Duodenal mucosa (tissue), 2 donors: ENCODE measurements at regions not wholly inside any gene's neighbourhood (a gene's known extent, or its start where the extent isn't known, plus 50 kb on each side); places are given as distances from the start of the nearest gene placed in this dataset.

Source experiments
- H3K27ac ChIP-seq: one replicate; pipeline ENCODE4 v1.7.0; 2013; ENCODE audit warnings: low read depth, low read length
- H3K27me3 ChIP-seq, 2 donors: one replicate each; pipeline ENCODE4 v1.7.0; 2013; ENCODE audit warnings: low read length in 2 of 2, control low read depth in 1 of 2; ENCODE audit not compliant: insufficient read depth in 2 of 2, control insufficient read depth in 1 of 2
- H3K36me3 ChIP-seq, 2 donors: one replicate each; pipeline ENCODE4 v1.7.0; 2013; ENCODE audit warnings: low read length in 2 of 2, control low read depth in 1 of 2; ENCODE audit not compliant: insufficient read depth in 2 of 2, control insufficient read depth in 1 of 2
- H3K4me1 ChIP-seq, 2 donors: one replicate each; pipeline ENCODE4 v1.7.0; 2013; ENCODE audit warnings: low read length in 2 of 2, control low read depth in 1 of 2; ENCODE audit not compliant: insufficient read depth in 2 of 2, control insufficient read depth in 1 of 2
- H3K4me3 ChIP-seq, 2 donors: one replicate each; pipeline ENCODE4 v1.7.0; 2013; ENCODE audit warnings: low read length in 2 of 2, low read depth in 1 of 2
- H3K9ac ChIP-seq, 2 donors: one replicate each; pipeline ENCODE4 v1.7.0; 2013; ENCODE audit warnings: low read length in 2 of 2, low read depth in 1 of 2
- H3K9me3 ChIP-seq, 2 donors: one replicate each; pipeline ENCODE4 v1.7.0; 2013; ENCODE audit warnings: low read length in 2 of 2, control low read depth in 1 of 2; ENCODE audit not compliant: control insufficient read depth in 1 of 2

GRCh38 chr9:107405511-107405910 lies 84.1 kb downstream of the KLF4 start:
- Histone ChIP-seq H3K27ac (no peak overlapping the region), H3K36me3 (no peaks in the 10 kb centered on the region), H3K4me1 (no peaks in the 10 kb centered on the region), H3K9me3 (no peaks in the 10 kb centered on the region), H3K4me3 (no peak overlapping the region), H3K27me3 (peaks cover 0 to 4% of the 10 kb centered on the region in 2 donors), H3K9ac (no peak overlapping the region)

GRCh38 chr9:107404736-107405135 lies 84.8 kb downstream of the KLF4 start:
- Histone ChIP-seq H3K9me3 (no peaks in the 10 kb centered on the region), H3K4me3 (no peak overlapping the region), H3K27me3 (no peaks in the 10 kb centered on the region), H3K27ac (no peak overlapping the region), H3K9ac (no peak overlapping the region), H3K4me1 (no peaks in the 10 kb centered on the region), H3K36me3 (no peaks in the 10 kb centered on the region)

- Histone ChIP-seq H3K9ac (no peak overlapping the region), H3K4me3 (no peak overlapping the region), H3K27me3 (no peaks in the 10 kb centered on the region), H3K36me3 (no peaks in the 10 kb centered on the region), H3K4me1 (no peaks in the 10 kb centered on the region), H3K9me3 (no peaks in the 10 kb centered on the region), H3K27ac (no peak overlapping the region)
Observed at GRCh38 chr9:107404161-107404560, 85.4 kb downstream of the KLF4 start.

GRCh38 chr9:107397076-107398044 lies 92.2 kb downstream of the KLF4 start:
- Histone ChIP-seq H3K4me3 (no peak overlapping the region), H3K9ac (no peak overlapping the region), H3K4me1 (no peaks in the 10 kb centered on the region), H3K27me3 (peaks cover 0 to 2% of the 10 kb centered on the region in 2 donors), H3K36me3 (no peaks in the 10 kb centered on the region), H3K27ac (no peak overlapping the region), H3K9me3 (no peaks in the 10 kb centered on the region)

GRCh38 chr9:107394264-107394663 lies 95.3 kb downstream of the KLF4 start:
- H3K4me3 ChIP-seq = no peak overlapping the region
- no peaks in the 10 kb centered on the region for H3K9me3 ChIP-seq
- no peak overlapping the region for H3K9ac ChIP-seq
- peaks cover 6 to 12% of the 10 kb centered on the region in 2 donors for H3K4me1 ChIP-seq
- H3K36me3 ChIP-seq = no peaks in the 10 kb centered on the region
- no peak overlapping the region for H3K27ac ChIP-seq
- peaks cover 0 to 2% of the 10 kb centered on the region in 2 donors for H3K27me3 ChIP-seq

GRCh38 chr9:107390778-107391177 lies 98.8 kb downstream of the KLF4 start:
- Histone ChIP-seq H3K9me3 (no peaks in the 10 kb centered on the region), H3K4me3 (no peak overlapping the region), H3K9ac (no peak overlapping the region), H3K36me3 (no peaks in the 10 kb centered on the region), H3K4me1 (peaks cover 6 to 13% of the 10 kb centered on the region in 2 donors), H3K27ac (no peak overlapping the region), H3K27me3 (no peaks in the 10 kb centered on the region)

- Histone ChIP-seq H3K27me3 (no peaks in the 10 kb centered on the region), H3K4me1 (peaks cover 6 to 13% of the 10 kb centered on the region in 2 donors), H3K9ac (no peak overlapping the region), H3K4me3 (no peak overlapping the region), H3K9me3 (no peaks in the 10 kb centered on the region), H3K27ac (no peak overlapping the region), H3K36me3 (no peaks in the 10 kb centered on the region)
Observed at GRCh38 chr9:107390279-107390678, 99.3 kb downstream of the KLF4 start.

GRCh38 chr9:107389617-107390071 lies 99.9 kb downstream of the KLF4 start:
- Histone ChIP-seq H3K4me1 (peaks cover 6 to 13% of the 10 kb centered on the region in 2 donors), H3K27me3 (no peaks in the 10 kb centered on the region), H3K9me3 (no peaks in the 10 kb centered on the region), H3K36me3 (no peaks in the 10 kb centered on the region), H3K9ac (no peak overlapping the region), H3K4me3 (no peak overlapping the region), H3K27ac (no peak overlapping the region)

- H3K27ac ChIP-seq = no peak overlapping the region
- no peaks in the 10 kb centered on the region for H3K9me3 ChIP-seq
- H3K27me3 ChIP-seq = no peaks in the 10 kb centered on the region
- H3K36me3 ChIP-seq = no peaks in the 10 kb centered on the region
- peaks cover 6 to 13% of the 10 kb centered on the region in 2 donors for H3K4me1 ChIP-seq
- H3K4me3 ChIP-seq = no peak overlapping the region
- H3K9ac ChIP-seq = no peak overlapping the region
Observed at GRCh38 chr9:107388890-107389289, 100.7 kb downstream of the KLF4 start.

GRCh38 chr9:107387409-107387808 lies 102.2 kb downstream of the KLF4 start:
- Histone ChIP-seq H3K27me3 (no peaks in the 10 kb centered on the region), H3K9me3 (no peaks in the 10 kb centered on the region), H3K27ac (no peak overlapping the region), H3K36me3 (no peaks in the 10 kb centered on the region), H3K4me1 (peaks cover 6 to 13% of the 10 kb centered on the region in 2 donors), H3K4me3 (no peak overlapping the region), H3K9ac (no peak overlapping the region)
